Esophagus (tissue), 2 donors: ENCODE measurements at regions not wholly inside any gene's neighbourhood (a gene's known extent, or its start where the extent isn't known, plus 50 kb on each side); places are given as distances from the start of the nearest gene placed in this dataset.

Source experiments
- H3K27ac ChIP-seq, 2 donors: one replicate each; pipeline ENCODE4 v1.5.1; 2013; ENCODE audit warnings: low read depth in 2 of 2, mild to moderate bottlenecking in 2 of 2, inconsistent platforms in 1 of 2, low read length in 1 of 2, moderate library complexity in 1 of 2
- H3K27me3 ChIP-seq, 2 donors: one replicate each; pipeline ENCODE4 v1.6.1; 2013; ENCODE audit warnings: low read length in 2 of 2, control low read depth in 1 of 2, mild to moderate bottlenecking in 1 of 2; ENCODE audit not compliant: insufficient read depth in 2 of 2, control insufficient read depth in 1 of 2
- H3K36me3 ChIP-seq, 2 donors: one replicate each; pipeline ENCODE4 v1.6.1; 2013; ENCODE audit warnings: low read length in 1 of 2; ENCODE audit not compliant: control insufficient read depth in 2 of 2, insufficient read depth in 2 of 2
- H3K4me1 ChIP-seq, 2 donors: one replicate each; pipeline ENCODE4 v1.6.1; 2013; ENCODE audit warnings: low read length in 1 of 2; ENCODE audit not compliant: control insufficient read depth in 2 of 2, insufficient read depth in 2 of 2
- H3K4me3 ChIP-seq, 2 donors: one replicate each; pipeline ENCODE4 v1.5.1; 2013; ENCODE audit warnings: low read length in 2 of 2, mild to moderate bottlenecking in 2 of 2, low read depth in 1 of 2, moderate library complexity in 1 of 2
- H3K9me3 ChIP-seq, 2 donors: one replicate each; pipeline ENCODE4 v1.6.1; 2013; ENCODE audit warnings: mild to moderate bottlenecking in 2 of 2, low read depth in 1 of 2, low read length in 1 of 2, moderate library complexity in 1 of 2; ENCODE audit not compliant: control insufficient read depth in 2 of 2, insufficient read depth in 1 of 2
- WGBS, 2 donors: extraction: QIAGEN DNeasy Blood & Tissue Kit; methylation state at CpG; one replicate each; pipeline ENCODE4 v1.1.7; 2013; 5-methylcytosine and 5-hydroxymethylcytosine counted together
- donor health status: healthy with polysubstance abuse.
- donor health status: Bipolar disorder and iron deficiency.

- Histone ChIP-seq H3K36me3 (no peaks in the 10 kb centered on the region), H3K9me3 (no peaks in the 10 kb centered on the region), H3K27ac (no peak overlapping the region), H3K4me1 (no peaks in the 10 kb centered on the region), H3K4me3 (no peak overlapping the region), H3K27me3 (no peaks in the 10 kb centered on the region)
- WGBS, 2 donors: 73 to 76% methylated on average over 4 of the region's 4 CpGs
Measured at GRCh38 chr16:56072096-56072495, 119.2 kb upstream of the GNAO1 start.

- 54 to 63% methylated on average over 3 of the region's 3 CpGs for WGBS, 2 donors
- Histone ChIP-seq H3K27me3 (no peaks in the 10 kb centered on the region), H3K4me3 (no peak overlapping the region), H3K9me3 (no peaks in the 10 kb centered on the region), H3K4me1 (no peaks in the 10 kb centered on the region), H3K36me3 (no peaks in the 10 kb centered on the region), H3K27ac (no peak overlapping the region)
Measured at GRCh38 chr16:56068816-56069215, 122.5 kb upstream of the GNAO1 start.

DNA sequence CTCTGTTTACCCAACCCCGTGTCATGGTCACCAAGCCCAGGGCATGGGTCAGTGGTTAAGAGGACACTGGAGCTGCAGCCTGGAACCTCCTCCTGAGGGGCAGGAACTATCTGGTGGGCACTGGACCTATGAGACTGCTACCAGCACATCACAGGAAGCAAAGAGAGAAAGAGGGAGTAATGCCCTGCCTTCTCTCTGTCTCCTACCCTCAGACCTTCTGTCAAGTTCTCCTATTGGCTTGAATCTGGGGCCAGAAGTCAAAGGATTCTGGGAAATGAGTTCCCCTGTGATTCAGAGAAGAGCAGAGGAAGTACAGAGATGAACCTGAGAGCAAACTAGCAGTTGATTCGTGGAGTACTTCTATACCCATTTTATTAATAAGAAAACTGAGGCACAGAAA is 123.0 kb upstream of the GNAO1 start:
- H3K4me3 ChIP-seq: no peak overlapping the region
- H3K9me3 ChIP-seq: no peaks in the 10 kb centered on the region
- H3K27me3 ChIP-seq: no peaks in the 10 kb centered on the region
- 66 to 80% methylated on average over 2 of the region's 2 CpGs for WGBS, 2 donors
- no peaks in the 10 kb centered on the region for H3K36me3 ChIP-seq
- H3K4me1 ChIP-seq: no peaks in the 10 kb centered on the region
- no peak overlapping the region for H3K27ac ChIP-seq

- Histone ChIP-seq H3K4me1 (no peaks in the 10 kb centered on the region), H3K9me3 (no peaks in the 10 kb centered on the region), H3K4me3 (no peak overlapping the region), H3K36me3 (no peaks in the 10 kb centered on the region), H3K27ac (no peak overlapping the region), H3K27me3 (no peaks in the 10 kb centered on the region)
Measured at GRCh38 chr16:56067406-56067805, 123.9 kb upstream of the GNAO1 start.

DNA sequence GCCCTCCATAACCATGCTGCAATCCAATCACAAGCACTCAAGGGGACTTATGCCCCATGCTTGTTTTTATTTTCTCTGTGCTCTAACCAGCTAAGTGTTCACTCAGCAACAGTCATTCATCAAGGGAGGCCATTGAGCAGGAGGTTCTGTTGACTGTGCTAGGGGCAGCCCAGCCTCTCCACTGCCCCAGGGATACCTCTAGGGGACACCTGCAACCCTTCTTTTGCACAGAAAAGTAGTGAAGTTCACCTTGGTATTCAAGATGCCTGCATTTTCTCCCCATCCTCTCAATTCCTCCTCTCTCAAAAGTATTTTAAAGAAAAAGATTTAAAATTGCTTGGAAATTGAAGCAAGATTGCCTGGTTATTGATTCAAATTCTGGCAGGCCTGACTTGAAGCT is 124.7 kb upstream of the GNAO1 start:
- no peaks in the 10 kb centered on the region for H3K4me1 ChIP-seq
- H3K36me3 ChIP-seq: no peaks in the 10 kb centered on the region
- H3K27me3 ChIP-seq: no peaks in the 10 kb centered on the region
- H3K4me3 ChIP-seq: no peak overlapping the region
- H3K27ac ChIP-seq: no peak overlapping the region
- H3K9me3 ChIP-seq: no peaks in the 10 kb centered on the region

DNA sequence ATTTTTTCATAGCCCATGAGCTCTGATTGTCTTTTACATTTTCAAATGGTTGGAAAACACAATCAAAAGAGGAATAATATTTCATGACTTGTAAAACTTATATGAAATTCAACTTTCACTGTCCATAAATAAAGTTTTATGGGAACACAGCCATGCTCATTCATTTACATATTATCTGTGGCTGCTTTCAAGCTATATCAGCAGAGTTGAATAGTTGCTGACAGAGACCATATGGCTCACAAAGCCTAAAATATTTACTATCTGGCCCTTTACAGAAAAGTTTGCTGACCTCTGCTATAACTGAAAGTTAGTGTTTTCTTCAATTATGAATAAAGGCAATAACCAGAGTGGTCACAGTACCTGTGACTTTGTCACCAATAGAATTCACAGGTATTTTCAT is 128.2 kb upstream of the GNAO1 start:
- Histone ChIP-seq H3K27me3 (no peaks in the 10 kb centered on the region), H3K9me3 (no peaks in the 10 kb centered on the region), H3K36me3 (no peaks in the 10 kb centered on the region), H3K27ac (no peak overlapping the region), H3K4me1 (no peaks in the 10 kb centered on the region), H3K4me3 (no peak overlapping the region)

DNA sequence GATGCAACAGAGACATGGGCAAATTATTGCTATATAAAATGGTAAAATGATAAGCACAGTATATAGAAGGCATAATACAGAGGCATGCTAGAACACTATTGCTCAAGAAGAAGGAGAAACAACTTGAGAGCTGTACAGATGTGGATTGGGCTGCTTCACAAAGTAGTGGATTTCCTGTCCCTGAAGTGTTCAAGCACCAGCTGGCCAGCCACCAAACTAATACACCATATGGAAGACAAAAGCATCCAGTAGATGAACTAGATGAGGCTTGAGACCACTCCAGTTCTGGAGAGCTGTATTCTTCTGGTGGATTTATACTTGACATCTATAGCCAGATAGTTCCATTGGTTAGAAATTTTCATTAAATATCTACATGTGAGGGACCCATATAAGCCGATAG is 134.1 kb upstream of the GNAO1 start:
- Histone ChIP-seq H3K27ac (no peak overlapping the region), H3K4me1 (no peaks in the 10 kb centered on the region), H3K9me3 (no peaks in the 10 kb centered on the region), H3K36me3 (no peaks in the 10 kb centered on the region), H3K4me3 (no peak overlapping the region), H3K27me3 (no peaks in the 10 kb centered on the region)
- WGBS, 2 donors: 70 to 81% methylated on average over 1 of the region's 1 CpG

DNA sequence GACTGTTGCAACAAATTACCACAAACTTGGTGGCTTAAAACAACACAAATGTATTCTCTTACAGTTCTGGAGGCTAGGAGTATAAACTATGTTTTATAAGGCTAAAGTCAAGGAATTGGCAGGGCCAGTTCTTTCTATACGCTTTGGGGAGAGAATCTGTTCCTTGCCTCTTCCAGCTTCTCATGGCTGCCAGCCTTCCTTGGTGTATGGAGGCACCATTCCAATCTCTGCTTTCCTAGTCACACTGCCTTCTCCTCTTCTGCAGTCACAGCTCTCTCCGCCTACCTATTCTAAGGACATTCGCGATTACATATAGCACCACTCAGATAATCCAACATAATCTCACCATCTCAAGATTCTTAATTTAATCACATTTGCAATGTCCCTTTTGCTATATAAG is 140.4 kb upstream of the GNAO1 start:
- Histone ChIP-seq H3K27ac (no peak overlapping the region), H3K9me3 (no peaks in the 10 kb centered on the region), H3K36me3 (no peaks in the 10 kb centered on the region), H3K4me3 (no peak overlapping the region), H3K4me1 (no peaks in the 10 kb centered on the region), H3K27me3 (no peaks in the 10 kb centered on the region)
- WGBS, 2 donors: 93 to 96% methylated on average over 4 of the region's 4 CpGs

- H3K4me3 ChIP-seq: no peak overlapping the region
- no peaks in the 10 kb centered on the region for H3K9me3 ChIP-seq
- H3K27me3 ChIP-seq: no peaks in the 10 kb centered on the region
- H3K27ac ChIP-seq: no peak overlapping the region
- 72 to 74% methylated on average over 6 of the region's 6 CpGs for WGBS, 2 donors
- H3K36me3 ChIP-seq: no peaks in the 10 kb centered on the region
- H3K4me1 ChIP-seq: no peaks in the 10 kb centered on the region
Measured at GRCh38 chr16:56048425-56049105, 142.7 kb upstream of the GNAO1 start.

GRCh38 chr16:56047307-56048234 is 143.7 kb upstream of the GNAO1 start:
- Histone ChIP-seq H3K9me3 (no peaks in the 10 kb centered on the region), H3K4me3 (no peak overlapping the region), H3K27me3 (no peaks in the 10 kb centered on the region), H3K36me3 (no peaks in the 10 kb centered on the region), H3K4me1 (no peaks in the 10 kb centered on the region), H3K27ac (no peak overlapping the region)
- 50 to 54% methylated on average over 4 of the region's 4 CpGs for WGBS, 2 donors
